Caco-2 (cell line): ENCODE measurements at regions not wholly inside any gene's neighbourhood (a gene's known extent, or its start where the extent isn't known, plus 50 kb on each side); places are given as distances from the start of the nearest gene placed in this dataset.

Experiments
- BruUV-seq: library from RNA; stranded (reverse); fragments of 400-500 nt; replicated peaks from 2 replicates; lab custom pipeline; 2021; lab: Mats Ljungman, UMichigan
- CTCF ChIA-PET: fragments of 300-600 bp; sonication (Branson Sonifier 250); formaldehyde crosslinking; loops from one replicate; lab custom pipeline; 2022; ENCODE audit warnings: antibody characterized with exemption; lab: Charles Lee
- POLR2A ChIA-PET: fragments of 300-600 bp; sonication (Branson Sonifier 250); formaldehyde crosslinking; loops from one replicate; lab custom pipeline; 2022; ENCODE audit warnings: antibody characterized with exemption; lab: Charles Lee
- DNase-seq, 2 experiments: peaks; one replicate each; pipeline versions ENCODE4 v3.0.0 to v3.0.0-alpha.2; 2020 to 2022
- H3K27me3 ChIP-seq: replicated peaks from 2 replicates; pipeline ENCODE4 v1.6.0; 2011; ENCODE audit warnings: low read length; ENCODE audit not compliant: control insufficient read depth, insufficient read depth
- H3K36me3 ChIP-seq: 2 replicates; pipeline ENCODE4 v1.5.1; 2011; ENCODE audit warnings: low read length; ENCODE audit not compliant: control insufficient read depth, insufficient read depth
- H3K4me1 ChIP-seq: fragments of 250-450 bp; sonication (Bioruptor Pico); 2 replicates; pipeline ENCODE4 v1.5.1; 2020; ENCODE audit warnings: mild to moderate bottlenecking
- H3K4me3 ChIP-seq: 2 replicates; pipeline ENCODE4 v1.5.1; 2011; ENCODE audit warnings: low read depth, mild to moderate bottlenecking, control low read depth, low read length
- H3K9me3 ChIP-seq: fragments of 250-450 bp; sonication (Bioruptor Pico); 2 replicates; pipeline ENCODE4 v1.5.1; 2020; ENCODE audit warnings: mild to moderate bottlenecking, moderate library complexity
- H3K27ac Mint-ChIP-seq: one replicate; pipeline ENCODE4 v1.8.0; 2022; ENCODE audit warnings: mixed read lengths; ENCODE audit not compliant: unreplicated experiment
- H3K27me3 Mint-ChIP-seq: one replicate; pipeline ENCODE4 v1.8.0; 2022; ENCODE audit warnings: mixed read lengths; ENCODE audit not compliant: insufficient read depth, unreplicated experiment
- H3K36me3 Mint-ChIP-seq: one replicate; pipeline ENCODE4 v1.8.0; 2022; ENCODE audit warnings: mild to moderate bottlenecking, mixed read lengths; ENCODE audit not compliant: insufficient read depth, unreplicated experiment
- H3K4me1 Mint-ChIP-seq: one replicate; pipeline ENCODE4 v1.8.0; 2022; ENCODE audit warnings: low read depth, mixed read lengths; ENCODE audit not compliant: unreplicated experiment
- H3K4me3 Mint-ChIP-seq: one replicate; pipeline ENCODE4 v1.8.0; 2022; ENCODE audit warnings: mild to moderate bottlenecking, moderate library complexity, mixed read lengths; ENCODE audit not compliant: unreplicated experiment
- H3K9me3 Mint-ChIP-seq: one replicate; pipeline ENCODE4 v1.8.0; 2022; ENCODE audit warnings: mixed read lengths; ENCODE audit not compliant: unreplicated experiment
- intact Hi-C: fragments of 100-400 bp; cut with micrococcal nuclease; formaldehyde crosslinking; loops from one replicate; pipeline ENCODE4 v1.10.0; 2022; ENCODE audit not compliant: unreplicated experiment
- TF ChIP-seq, protein P1 (sequence below), 2 experiments: fragments of 200-600 bp in 1 of 2; IDR thresholded peaks; 1 replicate in 1 of 2; 2 replicates in 1 of 2; pipeline versions ENCODE4 v1.5.1 to v1.8.0; 2011 to 2022; ENCODE audit warnings: antibody characterized with exemption in 1 of 2, control low read depth in 1 of 2, inconsistent platforms in 1 of 2, low read depth in 1 of 2, low read length in 1 of 2, mild to moderate bottlenecking in 1 of 2, moderate library complexity in 1 of 2; ENCODE audit not compliant: insufficient read depth in 1 of 2, severe bottlenecking in 1 of 2, unreplicated experiment in 1 of 2

DNA sequence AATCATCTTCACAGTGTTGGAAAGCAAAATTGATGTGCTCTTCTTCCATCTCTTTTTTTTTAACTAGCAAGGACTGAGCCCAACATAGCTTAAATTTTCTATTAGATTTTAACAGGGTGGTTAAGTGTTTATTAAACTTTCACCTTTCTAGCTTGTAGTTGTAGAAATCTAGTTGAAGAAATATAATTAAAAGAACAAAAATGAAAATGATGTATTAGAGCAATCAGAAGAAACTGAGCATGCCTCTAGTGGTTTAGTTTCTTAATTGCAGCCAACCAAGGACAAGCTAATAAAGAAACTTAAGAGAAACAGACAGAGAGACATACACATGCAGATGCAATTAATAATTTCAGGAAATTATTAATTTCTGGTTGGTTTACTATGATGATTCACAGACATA, 673.0 kb upstream of the LMO3 start:
- intact Hi-C loops, result loop anchor here (10.0 kb wide), 1 partner anchor 334 kb away; no protein-coding TSS in a partner anchor
- CTCF ChIA-PET, result interaction anchor here (0.7 kb wide), 1 partner anchor 83 kb away, joined by 3 read pairs; no protein-coding TSS in a partner anchor
- H3K27ac Mint-ChIP-seq, result no peak overlapping the region

DNA sequence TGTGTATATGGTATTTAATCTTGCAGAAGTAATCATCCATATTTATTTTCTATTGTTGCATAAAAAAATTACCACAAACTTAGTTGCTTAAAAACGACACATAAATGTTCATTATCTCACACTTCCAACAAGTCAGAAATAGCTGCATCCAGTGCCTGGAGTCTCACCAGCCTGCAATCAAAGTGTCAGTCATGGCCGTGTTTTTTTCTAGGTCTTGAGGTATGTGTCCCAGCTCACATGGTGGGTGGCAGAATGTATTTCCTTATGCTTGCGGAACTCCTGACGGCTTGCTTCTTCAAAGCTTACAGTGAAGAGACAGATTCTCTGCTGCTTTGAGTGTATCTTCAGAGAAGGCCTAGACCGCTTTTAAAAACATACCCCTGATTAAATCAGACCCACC, 670.2 kb upstream of the LMO3 start:
- CTCF ChIA-PET, result no interaction called here
- no peak for DNase-seq
- Histone ChIP-seq H3K27me3 (no peaks in the 10 kb centered on the region), H3K36me3 (no peaks in the 10 kb centered on the region), H3K9me3 (no peaks in the 10 kb centered on the region), H3K4me1 (no peaks in the 10 kb centered on the region), H3K4me3 (no peak overlapping the region)
- no peak overlapping the region for H3K27ac Mint-ChIP-seq
- H3K27me3 Mint-ChIP-seq, result peaks cover 7% of the 10 kb centered on the region
- intact Hi-C loops, result loop anchor here (10.0 kb wide), 1 partner anchor 331 kb away; no protein-coding TSS in a partner anchor
- H3K4me3 Mint-ChIP-seq, result no peak overlapping the region
- H3K4me1 Mint-ChIP-seq, result no peaks in the 10 kb centered on the region
- TF ChIP-seq, protein P1, sequence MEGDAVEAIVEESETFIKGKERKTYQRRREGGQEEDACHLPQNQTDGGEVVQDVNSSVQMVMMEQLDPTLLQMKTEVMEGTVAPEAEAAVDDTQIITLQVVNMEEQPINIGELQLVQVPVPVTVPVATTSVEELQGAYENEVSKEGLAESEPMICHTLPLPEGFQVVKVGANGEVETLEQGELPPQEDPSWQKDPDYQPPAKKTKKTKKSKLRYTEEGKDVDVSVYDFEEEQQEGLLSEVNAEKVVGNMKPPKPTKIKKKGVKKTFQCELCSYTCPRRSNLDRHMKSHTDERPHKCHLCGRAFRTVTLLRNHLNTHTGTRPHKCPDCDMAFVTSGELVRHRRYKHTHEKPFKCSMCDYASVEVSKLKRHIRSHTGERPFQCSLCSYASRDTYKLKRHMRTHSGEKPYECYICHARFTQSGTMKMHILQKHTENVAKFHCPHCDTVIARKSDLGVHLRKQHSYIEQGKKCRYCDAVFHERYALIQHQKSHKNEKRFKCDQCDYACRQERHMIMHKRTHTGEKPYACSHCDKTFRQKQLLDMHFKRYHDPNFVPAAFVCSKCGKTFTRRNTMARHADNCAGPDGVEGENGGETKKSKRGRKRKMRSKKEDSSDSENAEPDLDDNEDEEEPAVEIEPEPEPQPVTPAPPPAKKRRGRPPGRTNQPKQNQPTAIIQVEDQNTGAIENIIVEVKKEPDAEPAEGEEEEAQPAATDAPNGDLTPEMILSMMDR (IDR thresholded peaks at IDR 0.05; ENCODE audit: insufficient read depth in 1 of 2, low read depth in 1 of 2, low read length in 1 of 2, severe bottlenecking in 1 of 2, unreplicated experiment in 1 of 2), result no peak
- H3K9me3 Mint-ChIP-seq, result no peaks in the 10 kb centered on the region
- POLR2A ChIA-PET, result no interaction called here
- H3K36me3 Mint-ChIP-seq, result no peaks in the 10 kb centered on the region
- no TSS peak for BruUV-seq

More for the DNA sequence above, 673.0 kb upstream of the LMO3 start:
- Mint-ChIP-seq H3K4me1 (peaks cover 3% of the 10 kb centered on the region), H3K9me3 (peaks cover 14% of the 10 kb centered on the region), H3K36me3 (no peaks in the 10 kb centered on the region), H3K4me3 (no peak overlapping the region), H3K27me3 (no peaks in the 10 kb centered on the region)
- POLR2A ChIA-PET, result no interaction called here
- BruUV-seq, result no TSS peak
- DNase-seq, result no peak
- H3K4me3 ChIP-seq, result no peak overlapping the region
- peaks cover 4% of the 10 kb centered on the region; the same call in 1 of the 2 replicates for H3K9me3 ChIP-seq
- TF ChIP-seq, protein P1 (IDR thresholded peaks at IDR 0.05; ENCODE audit: insufficient read depth in 1 of 2, low read depth in 1 of 2, low read length in 1 of 2, severe bottlenecking in 1 of 2, unreplicated experiment in 1 of 2), result peak; percentile 53 to 54
- H3K27me3 ChIP-seq, result no peaks in the 10 kb centered on the region
- H3K4me1 ChIP-seq, result peaks cover 7% of the 10 kb centered on the region; the same call in 1 of the 2 replicates
- no peaks in the 10 kb centered on the region for H3K36me3 ChIP-seq

DNA sequence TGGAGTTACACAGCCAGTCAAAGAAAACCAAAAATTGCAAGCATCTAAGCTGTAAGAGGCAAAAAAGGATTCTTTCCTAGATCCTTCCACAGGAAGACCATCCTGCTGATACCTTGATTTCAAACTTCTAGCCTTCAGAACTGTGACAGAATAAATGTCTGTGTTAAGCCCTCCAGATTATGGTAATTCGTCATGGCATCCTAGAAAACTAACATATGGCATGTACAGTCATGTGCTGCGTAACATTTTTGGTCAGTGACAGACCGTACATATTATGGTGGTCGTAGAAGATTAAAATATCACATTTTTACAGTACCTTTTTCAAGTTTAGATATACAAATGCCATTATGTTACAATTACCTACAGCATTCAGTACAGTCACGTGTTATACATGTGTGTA, 660.9 kb upstream of the LMO3 start:
- TF ChIP-seq, protein P1 (IDR thresholded peaks at IDR 0.05; ENCODE audit: insufficient read depth in 1 of 2, low read depth in 1 of 2, low read length in 1 of 2, severe bottlenecking in 1 of 2, unreplicated experiment in 1 of 2), result no peak
- Mint-ChIP-seq H3K9me3 (no peaks in the 10 kb centered on the region), H3K27ac (no peak overlapping the region), H3K36me3 (no peaks in the 10 kb centered on the region), H3K4me1 (no peaks in the 10 kb centered on the region), H3K4me3 (no peak overlapping the region), H3K27me3 (no peaks in the 10 kb centered on the region)
- ChIA-PET POLR2A (no interaction called here), CTCF (no interaction called here)
- no peaks in the 10 kb centered on the region for H3K27me3 ChIP-seq
- H3K4me1 ChIP-seq, result no peaks in the 10 kb centered on the region
- no peak for DNase-seq
- intact Hi-C loops, result no loop called here
- no TSS peak for BruUV-seq
- no peaks in the 10 kb centered on the region for H3K9me3 ChIP-seq
- no peak overlapping the region for H3K4me3 ChIP-seq
- no peaks in the 10 kb centered on the region for H3K36me3 ChIP-seq
